Activated T-helper 1 cell treated with anti-CD3 and anti-CD28 coated beads, Interleukin-2, amount 50 U/mL, for 16 hours (primary cell): ENCODE measurements at regions not wholly inside any gene's neighbourhood (a gene's known extent, or its start where the extent isn't known, plus 50 kb on each side); places are given as distances from the start of the nearest gene placed in this dataset.

Source experiments
- DNase-seq, 2 donors: peaks; one replicate each; pipeline ENCODE4 v3.0.0-alpha.2; 2020; ENCODE audit warnings: low read depth in 1 of 2, low spot score in 1 of 2

GRCh38 chr12:127559349-127560040, 707.5 kb upstream of the TMEM132C start:
- DNase-seq, result no peak

GRCh38 chr12:127560041-127560478, 706.9 kb upstream of the TMEM132C start:
- no peak for DNase-seq

- DNase-seq, result no peak
These were observed 704.2 kb upstream of the TMEM132C start for GRCh38 chr12:127562816-127563215.

- no peak for DNase-seq
These were observed 701.7 kb upstream of the TMEM132C start for GRCh38 chr12:127565241-127565640.

- DNase-seq, result no peak
These were observed 699.4 kb upstream of the TMEM132C start for GRCh38 chr12:127567531-127567930.

GRCh38 chr12:127570387-127570786, 696.6 kb upstream of the TMEM132C start:
- DNase-seq, result no peak

GRCh38 chr12:127570793-127571360, 696.1 kb upstream of the TMEM132C start:
- no peak for DNase-seq

- DNase-seq, result no peak
These were observed 695.4 kb upstream of the TMEM132C start for GRCh38 chr12:127571578-127571977.

- DNase-seq, result no peak
These were observed 687.5 kb upstream of the TMEM132C start for GRCh38 chr12:127579446-127579845.

GRCh38 chr12:127582074-127582473, 684.9 kb upstream of the TMEM132C start:
- DNase-seq, result no peak

GRCh38 chr12:127583041-127583440, 683.9 kb upstream of the TMEM132C start:
- DNase-seq, result no peak

GRCh38 chr12:127588249-127588648, 678.7 kb upstream of the TMEM132C start:
- no peak for DNase-seq

GRCh38 chr12:127589541-127589940, 677.4 kb upstream of the TMEM132C start:
- DNase-seq, result no peak

- DNase-seq, result no peak
These were observed 676.1 kb upstream of the TMEM132C start for GRCh38 chr12:127590868-127591267.

- no peak for DNase-seq
These were observed 674.7 kb upstream of the TMEM132C start for GRCh38 chr12:127592245-127592644.

GRCh38 chr12:127594351-127594970, 672.5 kb upstream of the TMEM132C start:
- no peak for DNase-seq

GRCh38 chr12:127595506-127595905, 671.5 kb upstream of the TMEM132C start:
- DNase-seq, result no peak

GRCh38 chr12:127596891-127597290, 670.1 kb upstream of the TMEM132C start:
- no peak for DNase-seq

GRCh38 chr12:127599436-127599835, 667.5 kb upstream of the TMEM132C start:
- no peak for DNase-seq

GRCh38 chr12:127600211-127600610, 666.8 kb upstream of the TMEM132C start:
- DNase-seq, result no peak

GRCh38 chr12:127606476-127607015, 660.4 kb upstream of the TMEM132C start:
- DNase-seq, result no peak

- no peak for DNase-seq
These were observed 659.7 kb upstream of the TMEM132C start for GRCh38 chr12:127607146-127607725.
